Body of pancreas (tissue), 4 donors: ENCODE measurements at regions not wholly inside any gene's neighbourhood (a gene's known extent, or its start where the extent isn't known, plus 50 kb on each side); places are given as distances from the start of the nearest gene placed in this dataset.

Experiments
- ATAC-seq: fragments of 150-250 bp; one replicate; pipeline ENCODE4 v1.9.1; 2016
- DNase-seq, 4 donors: peaks; one replicate each; pipeline ENCODE4 v3.0.0-alpha.2; 2019
- H3K27ac ChIP-seq, 4 donors: fragments of 200-600 bp; sonication (generic); 1 replicate in 3 of 4; 2 replicates in 1 of 4; pipeline versions ENCODE4 v1.5.1 to v1.6.1; 2016 to 2019; ENCODE audit warnings: mild to moderate bottlenecking in 1 of 4, mixed read lengths in 1 of 4, moderate library complexity in 1 of 4
- H3K27me3 ChIP-seq, 2 donors: fragments of 200-600 bp; sonication (generic); one replicate each; pipeline ENCODE4 v1.6.0; 2016; ENCODE audit warnings: mild to moderate bottlenecking in 1 of 2
- H3K36me3 ChIP-seq, 2 donors: fragments of 200-600 bp; sonication (generic); replicated peaks in 1 of 2; 2 replicates each; pipeline ENCODE4 v1.5.1; 2016; ENCODE audit warnings: low read depth in 2 of 2; ENCODE audit not compliant: insufficient read depth in 1 of 2
- H3K4me1 ChIP-seq: fragments of 200-600 bp; sonication (generic); one replicate; pipeline ENCODE4 v1.6.0; 2016
- H3K4me3 ChIP-seq, 2 donors: fragments of 200-600 bp; sonication (generic); 1 replicate in 1 of 2; 2 replicates in 1 of 2; pipeline ENCODE4 v1.5.1; 2016 to 2019
- H3K9me3 ChIP-seq, 3 donors: fragments of 200-600 bp; sonication (generic); 1 replicate in 2 of 3; 2 replicates in 1 of 3; pipeline ENCODE4 v1.5.1; 2016
- POLR2A ChIP-seq, 3 donors: fragments of 450-650 bp; IDR thresholded peaks; one replicate each; pipeline ENCODE4 v1.6.1; 2016; ENCODE audit warnings: antibody characterized with exemption in 3 of 3, mild to moderate bottlenecking in 2 of 3
- WGBS, 2 donors: methylation state at CpG; one replicate each; pipeline ENCODE4 v1.1.5; 2017; 5-methylcytosine and 5-hydroxymethylcytosine counted together
- intact Hi-C: fragments of 100-400 bp; cut with DNase I; formaldehyde crosslinking; loops from one replicate; pipeline ENCODE4 v1.15.1; 2023
- TF ChIP-seq, protein P1 (sequence below), 7 experiments: fragments of 450-650 bp in 4 of 7; fragments of 200-600 bp in 3 of 7; sonication (generic) in 3 of 7; IDR thresholded peaks; one replicate each; pipeline ENCODE4 v1.5.1; 2016 to 2019; ENCODE audit warnings: antibody characterized with exemption in 7 of 7

DNA sequence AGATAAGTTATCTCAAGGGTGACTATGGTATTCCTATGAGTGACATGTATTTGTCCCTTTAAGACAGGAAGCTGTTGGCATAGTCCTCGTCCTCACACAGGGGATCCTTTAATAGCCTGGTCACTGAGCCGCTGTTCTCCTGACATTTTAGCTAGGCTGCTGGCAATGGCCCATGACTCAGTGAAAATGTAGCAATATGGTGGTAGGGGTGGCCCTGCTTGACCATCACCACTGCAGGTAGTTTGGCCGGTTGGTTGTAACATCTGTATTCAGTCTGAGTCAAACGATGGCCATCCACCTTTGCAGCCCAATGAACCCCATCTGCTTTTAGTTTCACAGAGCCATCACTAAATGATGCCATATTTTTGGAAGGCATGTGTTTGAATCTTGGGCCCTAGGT lies 110.1 kb upstream of the RAB18 start:
- Histone ChIP-seq H3K9me3 (no peaks in the 10 kb centered on the region), H3K27me3 (no peaks in the 10 kb centered on the region), H3K4me3 (no peak overlapping the region), H3K4me1 (no peaks in the 10 kb centered on the region), H3K36me3 (no peaks in the 10 kb centered on the region), H3K27ac (no peak overlapping the region)
- no peak for DNase-seq
- intact Hi-C loops = no loop called here
- TF ChIP-seq, protein P1, sequence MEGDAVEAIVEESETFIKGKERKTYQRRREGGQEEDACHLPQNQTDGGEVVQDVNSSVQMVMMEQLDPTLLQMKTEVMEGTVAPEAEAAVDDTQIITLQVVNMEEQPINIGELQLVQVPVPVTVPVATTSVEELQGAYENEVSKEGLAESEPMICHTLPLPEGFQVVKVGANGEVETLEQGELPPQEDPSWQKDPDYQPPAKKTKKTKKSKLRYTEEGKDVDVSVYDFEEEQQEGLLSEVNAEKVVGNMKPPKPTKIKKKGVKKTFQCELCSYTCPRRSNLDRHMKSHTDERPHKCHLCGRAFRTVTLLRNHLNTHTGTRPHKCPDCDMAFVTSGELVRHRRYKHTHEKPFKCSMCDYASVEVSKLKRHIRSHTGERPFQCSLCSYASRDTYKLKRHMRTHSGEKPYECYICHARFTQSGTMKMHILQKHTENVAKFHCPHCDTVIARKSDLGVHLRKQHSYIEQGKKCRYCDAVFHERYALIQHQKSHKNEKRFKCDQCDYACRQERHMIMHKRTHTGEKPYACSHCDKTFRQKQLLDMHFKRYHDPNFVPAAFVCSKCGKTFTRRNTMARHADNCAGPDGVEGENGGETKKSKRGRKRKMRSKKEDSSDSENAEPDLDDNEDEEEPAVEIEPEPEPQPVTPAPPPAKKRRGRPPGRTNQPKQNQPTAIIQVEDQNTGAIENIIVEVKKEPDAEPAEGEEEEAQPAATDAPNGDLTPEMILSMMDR (IDR thresholded peaks at IDR 0.05) = no peak
- TF ChIP-seq POLR2A (IDR thresholded peaks at IDR 0.05) = no peak
- WGBS, 2 donors = 73 to 79% methylated on average over 4 of the region's 4 CpGs
- no peak for ATAC-seq

DNA sequence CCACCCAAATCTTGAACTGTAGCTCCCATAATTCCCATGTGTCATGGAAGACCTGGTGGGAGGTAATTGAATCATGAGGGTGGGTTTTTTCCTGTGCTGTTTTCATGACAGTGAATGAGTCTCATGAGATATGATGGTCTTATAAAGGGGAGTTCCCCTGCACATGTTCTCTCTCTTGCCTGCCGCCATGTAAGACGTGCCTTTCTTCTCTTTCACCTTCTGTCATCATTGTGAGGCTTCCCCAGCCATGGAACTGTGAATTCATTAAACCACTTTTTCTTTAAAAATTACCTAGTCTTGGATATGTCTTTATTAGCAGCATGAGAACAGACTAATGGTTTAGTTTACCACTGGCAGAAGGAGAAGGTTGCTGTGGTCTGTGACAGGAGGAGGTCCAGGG lies 111.5 kb upstream of the RAB18 start:
- DNase-seq (no peak), ATAC-seq (no peak)
- H3K9me3 ChIP-seq = no peaks in the 10 kb centered on the region
- H3K4me1 ChIP-seq = no peaks in the 10 kb centered on the region
- intact Hi-C loops = no loop called here
- no peaks in the 10 kb centered on the region for H3K36me3 ChIP-seq
- TF ChIP-seq, protein P1 (IDR thresholded peaks at IDR 0.05) = no peak
- TF ChIP-seq POLR2A (IDR thresholded peaks at IDR 0.05) = no peak
- WGBS, 2 donors = 85 to 89% methylated on average over 2 of the region's 2 CpGs
- no peaks in the 10 kb centered on the region for H3K27me3 ChIP-seq
- no peak overlapping the region for H3K4me3 ChIP-seq
- H3K27ac ChIP-seq = no peak overlapping the region

DNA sequence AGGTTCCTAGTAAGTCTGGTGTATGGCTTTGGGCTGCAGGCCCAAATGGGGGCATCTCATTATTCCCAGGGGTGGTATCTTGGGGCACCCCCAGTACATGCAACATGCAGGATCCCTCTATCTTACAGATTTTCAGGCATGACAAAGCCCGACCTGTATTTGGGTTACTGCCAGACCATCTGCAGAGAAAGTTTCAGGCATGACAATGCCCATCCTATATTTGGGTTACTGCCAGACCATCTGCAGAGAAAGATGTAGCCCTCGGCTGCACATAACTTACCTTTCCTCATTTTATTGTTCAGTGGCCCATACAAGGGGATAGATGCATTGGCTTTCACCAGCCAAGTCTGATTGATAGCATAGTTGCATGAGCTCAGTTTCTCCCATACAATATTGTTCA lies 112.2 kb upstream of the RAB18 start:
- 74 to 75% methylated on average over 2 of the region's 2 CpGs for whole genome bisulfite sequencing, 2 donors
- Histone ChIP-seq H3K27me3 (no peaks in the 10 kb centered on the region), H3K36me3 (no peaks in the 10 kb centered on the region), H3K27ac (no peak overlapping the region), H3K4me1 (no peaks in the 10 kb centered on the region), H3K9me3 (no peaks in the 10 kb centered on the region), H3K4me3 (no peak overlapping the region)
- no peak for DNase-seq
- intact Hi-C loops = no loop called here
- no peak for TF ChIP-seq POLR2A (IDR thresholded peaks at IDR 0.05)
- TF ChIP-seq, protein P1 (IDR thresholded peaks at IDR 0.05) = no peak
- no peak for ATAC-seq

DNA sequence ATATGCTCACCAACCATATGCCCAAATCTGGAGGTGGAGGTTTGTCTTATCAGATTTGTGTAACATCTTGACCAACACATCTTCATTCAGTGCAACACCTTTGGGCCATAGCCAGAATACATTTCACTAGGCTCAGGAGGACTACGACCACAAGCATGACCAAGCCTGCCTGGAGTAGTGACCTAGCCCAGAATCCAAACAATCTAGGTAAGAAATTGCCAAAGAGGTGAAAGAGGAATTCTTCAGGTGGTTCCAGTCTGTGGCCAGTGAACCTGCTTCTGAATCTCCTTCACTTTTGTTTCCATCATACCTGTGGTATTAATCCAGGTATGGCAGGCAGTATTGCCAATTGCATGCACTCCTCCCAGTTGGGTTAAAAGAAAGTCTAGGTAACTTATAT lies 112.8 kb upstream of the RAB18 start:
- Histone ChIP-seq H3K9me3 (no peaks in the 10 kb centered on the region), H3K4me3 (no peak overlapping the region), H3K27me3 (no peaks in the 10 kb centered on the region), H3K36me3 (no peaks in the 10 kb centered on the region), H3K4me1 (no peaks in the 10 kb centered on the region), H3K27ac (no peak overlapping the region)
- no peak for DNase-seq
- TF ChIP-seq POLR2A (IDR thresholded peaks at IDR 0.05) = no peak
- TF ChIP-seq, protein P1 (IDR thresholded peaks at IDR 0.05) = no peak
- intact Hi-C loops = no loop called here
- WGBS, 2 donors = 83 to 89% methylated on average over 1 of the region's 1 CpG
- no peak for ATAC-seq

DNA sequence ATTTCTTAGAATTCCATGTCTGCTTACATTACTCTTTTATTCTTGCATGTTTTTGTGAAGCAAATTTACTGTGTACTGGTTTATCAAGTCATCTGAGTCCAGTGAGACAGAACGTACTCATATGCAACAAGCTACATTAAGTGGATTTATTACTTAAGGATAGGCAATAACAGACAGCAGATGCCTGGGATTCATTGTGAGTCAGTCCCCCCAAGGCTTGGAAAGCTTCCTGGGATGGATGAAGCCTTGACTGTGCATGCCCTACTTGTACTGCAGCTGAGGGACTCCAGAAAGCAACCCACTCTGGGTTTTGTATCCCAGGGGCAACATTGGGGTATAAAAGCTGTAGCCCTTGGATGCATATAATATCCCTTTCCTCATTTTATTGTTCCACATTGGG lies 113.4 kb upstream of the RAB18 start:
- Histone ChIP-seq H3K4me1 (no peaks in the 10 kb centered on the region), H3K27ac (no peak overlapping the region), H3K27me3 (no peaks in the 10 kb centered on the region), H3K4me3 (no peak overlapping the region), H3K36me3 (no peaks in the 10 kb centered on the region), H3K9me3 (no peaks in the 10 kb centered on the region)
- ATAC-seq (no peak), DNase-seq (no peak)
- WGBS, 2 donors = 50 to 73% methylated on average over 1 of the region's 1 CpG
- intact Hi-C loops = no loop called here
- TF ChIP-seq POLR2A (IDR thresholded peaks at IDR 0.05) = no peak
- TF ChIP-seq, protein P1 (IDR thresholded peaks at IDR 0.05) = no peak
